Hematopoietic multipotent progenitor cell treated with erythropoietin and hydrocortisone succinate and interleukin-3 and kit ligand, for 17 days (in vitro differentiated cells): ENCODE measurements at regions not wholly inside any gene's neighbourhood (a gene's known extent, or its start where the extent isn't known, plus 50 kb on each side); places are given as distances from the start of the nearest gene placed in this dataset.

Experiments
- DNase-seq: peaks from one replicate; pipeline ENCODE4 v3.0.0-alpha.2; 2015; ENCODE audit warnings: low spot score

GRCh38 chr2:147648471-147648870, 196.4 kb upstream of the ACVR2A start:
- no peak for DNase-seq

GRCh38 chr2:147647816-147648215, 197.0 kb upstream of the ACVR2A start:
- DNase-seq, result no peak

- DNase-seq, result no peak
Measured at GRCh38 chr2:147646818-147647468, 197.9 kb upstream of the ACVR2A start.

GRCh38 chr2:147644491-147644890, 200.3 kb upstream of the ACVR2A start:
- no peak for DNase-seq

GRCh38 chr2:147642765-147643164, 202.1 kb upstream of the ACVR2A start:
- DNase-seq, result no peak

GRCh38 chr2:147641651-147642050, 203.2 kb upstream of the ACVR2A start:
- DNase-seq, result no peak

GRCh38 chr2:147639891-147640290, 204.9 kb upstream of the ACVR2A start:
- no peak for DNase-seq

- no peak for DNase-seq
Measured at GRCh38 chr2:147639386-147639785, 205.4 kb upstream of the ACVR2A start.

- no peak for DNase-seq
Measured at GRCh38 chr2:147636886-147637285, 207.9 kb upstream of the ACVR2A start.

- no peak for DNase-seq
Measured at GRCh38 chr2:147636238-147636882, 208.5 kb upstream of the ACVR2A start.

- no peak for DNase-seq
Measured at GRCh38 chr2:147634826-147635225, 210.0 kb upstream of the ACVR2A start.

- no peak for DNase-seq
Measured at GRCh38 chr2:147632198-147632597, 212.6 kb upstream of the ACVR2A start.

GRCh38 chr2:147631294-147631693, 213.5 kb upstream of the ACVR2A start:
- no peak for DNase-seq

- no peak for DNase-seq
Measured at GRCh38 chr2:147630585-147630984, 214.2 kb upstream of the ACVR2A start.

- DNase-seq, result no peak
Measured at GRCh38 chr2:147628971-147629421, 215.8 kb upstream of the ACVR2A start.

GRCh38 chr2:147623328-147623727, 221.5 kb upstream of the ACVR2A start:
- no peak for DNase-seq

- no peak for DNase-seq
Measured at GRCh38 chr2:147621656-147622197, 223.1 kb upstream of the ACVR2A start.

- no peak for DNase-seq
Measured at GRCh38 chr2:147619808-147620207, 225.0 kb upstream of the ACVR2A start.

GRCh38 chr2:147615726-147616125, 229.1 kb upstream of the ACVR2A start:
- DNase-seq, result no peak

GRCh38 chr2:147614979-147615470, 229.8 kb upstream of the ACVR2A start:
- no peak for DNase-seq

- no peak for DNase-seq
Measured at GRCh38 chr2:147614471-147614870, 230.4 kb upstream of the ACVR2A start.

- no peak for DNase-seq
Measured at GRCh38 chr2:147610496-147611040, 234.3 kb upstream of the ACVR2A start.

GRCh38 chr2:147609301-147609700, 235.5 kb upstream of the ACVR2A start:
- DNase-seq, result no peak
